IMR-90 (cell line): ENCODE measurements at regions not wholly inside any gene's neighbourhood (a gene's known extent, or its start where the extent isn't known, plus 50 kb on each side); places are given as distances from the start of the nearest gene placed in this dataset.
"Not testable (repeated sequence)": the region's sequence is repeated elsewhere in the genome, so short reads cannot be mapped to it uniquely, and the experiment has no call there.

Experiments used
- BHLHE40 ChIP-seq: fragments of 150-350 bp; IDR thresholded peaks from 2 replicates; pipeline ENCODE4 v1.6.1; 2016; ENCODE audit warnings: mild to moderate bottlenecking, low read depth, low read length
- CEBPB ChIP-seq: IDR thresholded peaks from 2 replicates; pipeline ENCODE4 v1.6.1; 2012; ENCODE audit warnings: low read depth, low read length, improper control_type of control experiment
- CTCF ChIP-seq: conservative IDR thresholded peaks from 2 replicates; pipeline ENCODE4 v1.5.1; 2012; ENCODE audit warnings: mild to moderate bottlenecking, low read depth, low read length, improper control_type of control experiment
- FOS ChIP-seq: fragments of 150-350 bp; IDR thresholded peaks from 2 replicates; pipeline ENCODE4 v1.6.1; 2016; ENCODE audit warnings: low read depth, low read length
- MAFK ChIP-seq: IDR thresholded peaks from 2 replicates; pipeline ENCODE4 v1.6.1; 2012; ENCODE audit warnings: low read depth, low read length, improper control_type of control experiment
- MAZ ChIP-seq: IDR thresholded peaks from 2 replicates; pipeline ENCODE4 v1.6.1; 2012; ENCODE audit warnings: low read depth, mild to moderate bottlenecking, low read length, improper control_type of control experiment, moderate library complexity, borderline replicate concordance
- POLR2A ChIP-seq: IDR thresholded peaks from 2 replicates; pipeline ENCODE4 v1.6.1; 2012; ENCODE audit warnings: mild to moderate bottlenecking, low read depth, low read length
- USF2 ChIP-seq: fragments of 150-350 bp; IDR thresholded peaks from 2 replicates; pipeline ENCODE4 v1.6.1; 2017; ENCODE audit warnings: mild to moderate bottlenecking, antibody characterized with exemption, low read length, low read depth

DNA sequence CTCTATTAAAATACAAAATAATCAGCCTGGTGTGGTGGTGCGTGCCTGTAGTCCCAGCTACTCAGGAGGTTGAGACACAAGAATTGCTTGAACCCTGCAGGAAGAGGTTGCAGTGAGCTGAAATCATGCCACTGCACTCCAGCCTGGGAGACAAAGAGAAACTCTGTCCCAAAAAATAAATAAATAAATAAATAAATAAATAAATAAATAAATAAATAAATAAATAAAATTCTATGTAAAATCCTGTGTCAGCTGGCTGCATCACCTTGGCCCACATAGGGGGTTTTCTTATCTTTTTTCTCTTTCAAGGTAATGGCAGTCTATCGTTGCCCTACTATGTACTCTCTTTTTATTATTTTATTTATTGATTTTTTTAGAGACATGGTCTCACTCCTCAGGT lies 206.7 kb downstream of the ALG10 start:
- not testable (repeated sequence) for TF ChIP-seq CTCF, FOS, POLR2A, USF2, MAZ, BHLHE40, CEBPB, MAFK
